Memory B cell (primary cell): ENCODE measurements at regions not wholly inside any gene's neighbourhood (a gene's known extent, or its start where the extent isn't known, plus 50 kb on each side); places are given as distances from the start of the nearest gene placed in this dataset.

Source experiments
- ATAC-seq: fragments of 150-1000 bp; cut with Tn5 transposase; 2 replicates; pipeline ENCODE4 v1.10.0; 2021; ENCODE audit warnings: low read depth, mild to moderate bottlenecking, moderate library complexity
- DNase-seq, 2 donors: peaks; one replicate each; pipeline ENCODE4 v3.0.0; 2022; ENCODE audit warnings: low spot score in 2 of 2
- H3K27ac Mint-ChIP-seq: one replicate; pipeline ENCODE4 v1.8.0; 2022; ENCODE audit warnings: mild to moderate bottlenecking, moderate library complexity, mixed read lengths
- H3K27me3 Mint-ChIP-seq: one replicate; pipeline ENCODE4 v1.8.0; 2022; ENCODE audit warnings: mixed read lengths
- H3K36me3 Mint-ChIP-seq: one replicate; pipeline ENCODE4 v1.8.0; 2022; ENCODE audit warnings: mild to moderate bottlenecking, mixed read lengths
- H3K4me1 Mint-ChIP-seq: one replicate; pipeline ENCODE4 v1.8.0; 2022; ENCODE audit warnings: mixed read lengths
- H3K4me3 Mint-ChIP-seq: one replicate; pipeline ENCODE4 v1.8.0; 2022; ENCODE audit warnings: mild to moderate bottlenecking, moderate library complexity, mixed read lengths
- H3K9me3 Mint-ChIP-seq: one replicate; pipeline ENCODE4 v1.8.0; 2022; ENCODE audit warnings: mixed read lengths

GRCh38 chr13:70884196-70884595 is 775.9 kb upstream of the KLHL1 start:
- no peak overlapping the region for H3K4me3 Mint-ChIP-seq
- H3K36me3 Mint-ChIP-seq, result no peaks in the 10 kb centered on the region
- no peaks in the 10 kb centered on the region for H3K4me1 Mint-ChIP-seq

GRCh38 chr13:70874636-70875035 is 766.4 kb upstream of the KLHL1 start:
- Mint-ChIP-seq H3K36me3 (no peaks in the 10 kb centered on the region), H3K4me3 (no peak overlapping the region), H3K9me3 (peaks cover 5% of the 10 kb centered on the region), H3K4me1 (no peaks in the 10 kb centered on the region), H3K27ac (no peak overlapping the region), H3K27me3 (no peaks in the 10 kb centered on the region)
- no peak for ATAC-seq
- DNase-seq, result no peak

More at GRCh38 chr13:70884196-70884595, 775.9 kb upstream of the KLHL1 start:
- H3K27ac Mint-ChIP-seq, result no peak overlapping the region
- no peaks in the 10 kb centered on the region for H3K27me3 Mint-ChIP-seq
- DNase-seq (no peak), ATAC-seq (no peak)
- H3K9me3 Mint-ChIP-seq, result peaks cover 8% of the 10 kb centered on the region

- DNase-seq (no peak), ATAC-seq (no peak)
- H3K4me3 Mint-ChIP-seq, result no peak overlapping the region
- H3K36me3 Mint-ChIP-seq, result no peaks in the 10 kb centered on the region
- peaks cover 4% of the 10 kb centered on the region for H3K9me3 Mint-ChIP-seq
- no peaks in the 10 kb centered on the region for H3K4me1 Mint-ChIP-seq
- H3K27ac Mint-ChIP-seq, result no peak overlapping the region
- H3K27me3 Mint-ChIP-seq, result no peaks in the 10 kb centered on the region
These were observed 756.5 kb upstream of the KLHL1 start for GRCh38 chr13:70864731-70865130.

GRCh38 chr13:70856711-70857110 is 748.5 kb upstream of the KLHL1 start:
- DNase-seq (no peak), ATAC-seq (no peak)
- no peaks in the 10 kb centered on the region for H3K27me3 Mint-ChIP-seq
- no peak overlapping the region for H3K27ac Mint-ChIP-seq
- H3K4me1 Mint-ChIP-seq, result no peaks in the 10 kb centered on the region
- H3K36me3 Mint-ChIP-seq, result no peaks in the 10 kb centered on the region
- H3K4me3 Mint-ChIP-seq, result no peak overlapping the region
- H3K9me3 Mint-ChIP-seq, result peaks cover 7% of the 10 kb centered on the region

GRCh38 chr13:70856025-70856424 is 747.8 kb upstream of the KLHL1 start:
- Mint-ChIP-seq H3K36me3 (no peaks in the 10 kb centered on the region), H3K4me3 (no peak overlapping the region), H3K4me1 (no peaks in the 10 kb centered on the region), H3K9me3 (peaks cover 4% of the 10 kb centered on the region), H3K27me3 (no peaks in the 10 kb centered on the region), H3K27ac (no peak overlapping the region)
- ATAC-seq, result no peak
- no peak for DNase-seq

GRCh38 chr13:70849222-70849621 is 741.0 kb upstream of the KLHL1 start:
- no peak overlapping the region for H3K27ac Mint-ChIP-seq
- no peaks in the 10 kb centered on the region for H3K27me3 Mint-ChIP-seq
- ATAC-seq (no peak), DNase-seq (no peak)
- H3K9me3 Mint-ChIP-seq, result peaks cover 12% of the 10 kb centered on the region
- no peak overlapping the region for H3K4me3 Mint-ChIP-seq
- H3K4me1 Mint-ChIP-seq, result no peaks in the 10 kb centered on the region
- no peaks in the 10 kb centered on the region for H3K36me3 Mint-ChIP-seq

GRCh38 chr13:70844391-70845108 is 736.3 kb upstream of the KLHL1 start:
- ATAC-seq (no peak), DNase-seq (no peak)
- Mint-ChIP-seq H3K36me3 (no peaks in the 10 kb centered on the region), H3K27ac (no peak overlapping the region), H3K4me1 (no peaks in the 10 kb centered on the region), H3K9me3 (peaks cover 12% of the 10 kb centered on the region), H3K27me3 (no peaks in the 10 kb centered on the region), H3K4me3 (no peak overlapping the region)

GRCh38 chr13:70842062-70842644 is 733.9 kb upstream of the KLHL1 start:
- Mint-ChIP-seq H3K27ac (no peak overlapping the region), H3K4me1 (no peaks in the 10 kb centered on the region), H3K36me3 (no peaks in the 10 kb centered on the region), H3K9me3 (peaks cover 18% of the 10 kb centered on the region), H3K4me3 (no peak overlapping the region), H3K27me3 (no peaks in the 10 kb centered on the region)
- ATAC-seq (no peak), DNase-seq (no peak)

- Mint-ChIP-seq H3K4me3 (no peak overlapping the region), H3K4me1 (no peaks in the 10 kb centered on the region), H3K9me3 (peaks cover 15% of the 10 kb centered on the region), H3K27me3 (no peaks in the 10 kb centered on the region), H3K36me3 (no peaks in the 10 kb centered on the region), H3K27ac (no peak overlapping the region)
- no peak for ATAC-seq
- DNase-seq, result no peak
These were observed 733.2 kb upstream of the KLHL1 start for GRCh38 chr13:70841240-70842061.

- no peaks in the 10 kb centered on the region for H3K4me1 Mint-ChIP-seq
- no peaks in the 10 kb centered on the region for H3K36me3 Mint-ChIP-seq
- H3K9me3 Mint-ChIP-seq, result peaks cover 7% of the 10 kb centered on the region
- no peak for ATAC-seq
- no peak overlapping the region for H3K27ac Mint-ChIP-seq
- no peak for DNase-seq
- no peaks in the 10 kb centered on the region for H3K27me3 Mint-ChIP-seq
- no peak overlapping the region for H3K4me3 Mint-ChIP-seq
These were observed 727.1 kb upstream of the KLHL1 start for GRCh38 chr13:70835371-70835770.

GRCh38 chr13:70829748-70830147 is 721.5 kb upstream of the KLHL1 start:
- H3K9me3 Mint-ChIP-seq, result peaks cover 2% of the 10 kb centered on the region
- no peaks in the 10 kb centered on the region for H3K4me1 Mint-ChIP-seq
- H3K36me3 Mint-ChIP-seq, result no peaks in the 10 kb centered on the region
- no peak overlapping the region for H3K27ac Mint-ChIP-seq
- DNase-seq (no peak), ATAC-seq (no peak)
- H3K27me3 Mint-ChIP-seq, result no peaks in the 10 kb centered on the region
- H3K4me3 Mint-ChIP-seq, result no peak overlapping the region

GRCh38 chr13:70817576-70817975 is 709.3 kb upstream of the KLHL1 start:
- Mint-ChIP-seq H3K4me3 (no peak overlapping the region), H3K4me1 (no peaks in the 10 kb centered on the region), H3K27ac (no peak overlapping the region), H3K27me3 (no peaks in the 10 kb centered on the region), H3K9me3 (peaks cover 5% of the 10 kb centered on the region), H3K36me3 (no peaks in the 10 kb centered on the region)
- DNase-seq (no peak), ATAC-seq (no peak)

- H3K36me3 Mint-ChIP-seq, result no peaks in the 10 kb centered on the region
- DNase-seq, result no peak
- no peaks in the 10 kb centered on the region for H3K4me1 Mint-ChIP-seq
- no peaks in the 10 kb centered on the region for H3K27me3 Mint-ChIP-seq
- peaks cover 3% of the 10 kb centered on the region for H3K9me3 Mint-ChIP-seq
- ATAC-seq, result no peak
- no peak overlapping the region for H3K4me3 Mint-ChIP-seq
- H3K27ac Mint-ChIP-seq, result no peak overlapping the region
These were observed 708.6 kb upstream of the KLHL1 start for GRCh38 chr13:70816853-70817252.

GRCh38 chr13:70814684-70815083 is 706.4 kb upstream of the KLHL1 start:
- H3K27me3 Mint-ChIP-seq, result no peaks in the 10 kb centered on the region
- no peaks in the 10 kb centered on the region for H3K4me1 Mint-ChIP-seq
- no peaks in the 10 kb centered on the region for H3K36me3 Mint-ChIP-seq
- no peak overlapping the region for H3K27ac Mint-ChIP-seq
- H3K9me3 Mint-ChIP-seq, result peaks cover 3% of the 10 kb centered on the region
- no peak overlapping the region for H3K4me3 Mint-ChIP-seq
- ATAC-seq, result no peak
- no peak for DNase-seq
